ENCODE measurements at regions not wholly inside any gene's neighbourhood (a gene's known extent, or its start where the extent isn't known, plus 50 kb on each side); places are given as distances from the start of the nearest gene placed in this dataset.
"Not testable (repeated sequence)": the region's sequence is repeated elsewhere in the genome, so short reads cannot be mapped to it uniquely, and the experiment has no call there.

DNA sequence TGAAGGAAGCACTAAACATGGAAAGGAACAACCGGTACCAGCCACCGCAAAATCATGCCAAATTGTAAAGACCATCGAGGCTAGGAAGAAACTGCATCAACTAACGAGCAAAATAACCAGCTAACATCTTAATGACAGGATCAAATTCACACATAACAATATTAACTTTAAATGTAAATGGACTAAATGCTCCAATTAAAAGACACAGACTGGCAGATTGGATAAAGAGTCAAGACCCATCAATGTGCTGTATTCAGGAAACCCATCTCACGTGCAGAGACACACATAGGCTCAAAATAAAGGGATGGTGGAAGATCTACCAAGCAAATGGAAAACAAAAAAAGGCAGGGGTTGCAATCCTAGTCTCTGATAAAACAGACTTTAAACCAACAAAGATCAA lies 206.3 kb downstream of the SLC38A4 start:
- not testable (repeated sequence) for DNase-seq, ATAC-seq

DNA sequence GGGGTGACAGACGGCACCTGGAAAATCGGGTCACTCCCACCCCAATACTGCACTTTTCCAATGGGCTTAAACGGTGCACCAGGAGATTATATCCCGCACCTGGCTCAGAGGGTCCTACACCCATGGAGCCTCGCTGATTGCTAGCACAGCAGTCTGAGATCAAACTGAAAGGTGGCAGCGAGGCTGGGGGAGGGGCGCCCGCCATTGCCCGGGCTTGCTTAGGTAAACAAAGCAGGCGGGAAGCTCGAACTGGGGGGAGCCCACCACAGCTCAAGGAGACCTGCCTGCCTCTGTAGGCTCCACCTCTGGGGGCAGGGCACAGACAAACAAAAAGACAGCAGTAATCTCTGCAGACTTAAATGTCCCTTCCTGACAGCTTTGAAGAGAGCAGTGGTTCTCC lies 208.1 kb downstream of the SLC38A4 start:
- not testable (repeated sequence) for DNase-seq

DNA sequence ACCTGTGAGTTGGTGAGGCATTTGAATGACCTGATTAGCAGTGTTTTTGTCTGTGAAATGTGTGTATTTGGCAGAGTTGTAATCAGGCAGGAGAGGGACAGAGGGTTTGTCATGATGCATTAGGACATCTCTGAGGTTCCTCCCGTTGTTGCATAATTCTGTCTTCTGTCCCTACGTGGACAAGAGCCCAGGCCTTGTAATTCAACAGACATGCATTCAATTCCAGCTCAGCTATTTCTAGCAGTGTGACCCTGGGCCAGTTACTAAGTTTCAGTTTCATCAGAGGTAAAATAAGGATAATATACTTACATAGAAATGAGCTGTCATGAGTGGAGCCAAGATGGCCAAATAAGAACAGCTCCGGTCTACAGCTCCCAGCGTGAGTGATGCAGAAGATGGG lies 208.6 kb downstream of the SLC38A4 start:
- DNase-seq = no peak
- no peak for ATAC-seq

More for the DNA sequence above, 208.1 kb downstream of the SLC38A4 start:
- not testable (repeated sequence) for ATAC-seq

- ATAC-seq (no peak), DNase-seq (no peak)
These were observed 215.0 kb downstream of the SLC38A4 start for GRCh38 chr12:46610754-46611153.

- DNase-seq = no peak
- no peak for ATAC-seq
These were observed 216.1 kb downstream of the SLC38A4 start for GRCh38 chr12:46609674-46610073.

DNA sequence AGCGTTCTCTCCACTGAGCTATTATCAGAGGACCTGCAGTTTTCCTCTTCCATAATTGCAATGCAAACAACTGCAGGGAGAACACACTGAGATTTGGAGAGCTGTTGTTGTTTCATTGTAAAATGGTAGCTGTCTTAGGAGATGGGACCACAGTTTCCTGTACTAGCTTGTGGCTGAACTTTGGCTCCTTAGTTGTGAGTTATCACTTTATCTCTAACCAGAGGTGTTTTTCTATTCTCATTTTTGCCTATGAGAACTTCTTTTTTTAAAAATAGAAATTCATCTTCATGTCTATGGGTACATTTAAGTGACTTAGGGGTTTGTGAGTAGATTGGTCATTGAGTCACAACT lies 216.5 kb downstream of the SLC38A4 start:
- peak; percentile 43 for ATAC-seq

DNA sequence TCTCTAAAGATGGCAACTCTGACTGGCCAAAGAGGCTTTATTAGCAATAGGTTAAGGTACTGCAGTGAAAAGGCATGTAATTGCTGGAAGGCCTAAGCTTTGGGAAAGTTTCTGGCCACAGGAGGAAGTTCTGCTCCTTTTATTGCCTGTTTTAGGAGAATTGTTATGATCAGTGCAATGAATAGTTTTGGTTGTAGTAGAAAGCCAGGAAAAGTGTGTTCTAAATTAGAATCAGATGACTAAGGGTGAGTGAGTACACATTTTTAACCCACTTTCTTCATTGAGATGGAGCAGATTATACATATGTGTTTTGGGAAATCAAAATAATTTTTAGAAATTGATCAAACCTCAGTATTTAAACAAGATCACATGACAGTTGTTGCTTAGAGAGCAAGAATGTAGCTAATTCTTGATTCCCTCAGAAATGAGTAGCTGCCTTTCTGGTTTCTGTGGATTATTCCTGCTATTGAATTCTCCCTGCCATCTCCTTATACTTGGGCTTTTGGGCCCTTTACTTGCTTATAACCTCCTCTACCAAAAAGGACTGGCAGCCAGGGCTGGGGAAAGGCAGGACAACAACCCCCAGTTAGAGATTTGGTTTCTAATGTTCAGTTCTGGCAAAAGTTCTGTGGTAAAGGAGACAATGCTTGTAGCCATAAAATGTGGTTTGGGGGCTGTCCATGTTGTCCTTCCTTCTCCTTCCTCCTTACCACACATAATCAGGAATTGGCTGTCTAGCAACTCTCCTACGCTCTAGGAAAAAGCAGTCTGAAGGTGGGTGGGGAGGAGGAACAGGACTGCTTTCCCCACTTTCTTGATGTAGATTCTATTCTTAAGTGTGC lies 217.1 kb downstream of the SLC38A4 start:
- no peak for ATAC-seq

More for the DNA sequence above, 216.5 kb downstream of the SLC38A4 start:
- no peak for DNase-seq

DNA sequence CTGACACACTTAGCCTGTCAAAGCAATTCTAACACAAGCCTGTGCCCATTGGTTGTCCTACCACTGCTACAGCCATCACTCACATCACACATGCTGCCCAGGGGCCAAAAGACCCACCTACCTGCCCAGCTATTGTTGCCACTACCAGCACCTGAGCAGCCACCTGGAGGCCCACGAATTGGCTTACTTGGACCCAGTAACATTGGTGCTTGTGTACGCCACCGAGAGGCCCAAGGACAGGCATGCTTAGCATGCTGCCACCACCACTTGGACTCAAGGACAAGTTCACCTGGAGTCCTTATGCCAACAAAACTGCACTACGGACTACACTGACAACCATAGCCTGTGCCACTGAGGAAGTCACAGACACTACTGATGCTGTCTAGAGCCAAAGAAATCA lies 221.1 kb downstream of the SLC38A4 start:
- no peak for ATAC-seq
- DNase-seq = no peak

More for the DNA sequence above, 217.1 kb downstream of the SLC38A4 start:
- DNase-seq = no peak

DNA sequence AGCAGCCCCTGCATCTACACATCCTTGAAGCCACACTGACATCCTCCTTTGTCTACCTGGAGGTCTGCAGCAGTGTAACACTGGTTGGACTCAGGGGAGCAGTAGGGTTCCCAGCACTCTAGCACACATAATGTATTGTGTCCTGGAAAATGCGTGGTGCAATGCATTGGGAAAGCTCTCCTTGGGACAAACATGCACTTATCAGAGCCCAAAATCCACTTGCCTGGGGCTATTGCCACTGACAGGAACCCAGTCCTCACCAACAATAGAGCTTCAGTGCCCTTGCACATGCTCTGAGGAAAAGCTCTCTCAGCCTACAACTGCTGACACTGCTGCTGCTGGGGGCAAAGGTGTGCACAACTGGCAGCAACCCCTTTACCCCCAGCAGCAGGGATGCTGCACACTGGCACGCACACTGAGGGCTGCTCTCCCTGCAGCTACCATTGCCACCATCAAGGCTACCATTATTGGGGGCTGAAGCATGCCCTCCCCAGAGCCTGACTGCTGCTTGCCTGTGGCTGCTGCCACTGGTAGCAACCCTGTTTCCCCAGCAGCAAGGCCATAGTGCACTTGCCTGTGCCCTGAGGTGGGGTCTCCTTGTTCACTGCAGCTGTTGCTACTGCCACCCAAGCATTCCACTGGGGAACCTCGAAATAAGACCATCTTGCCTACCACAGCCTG lies 221.9 kb downstream of the SLC38A4 start:
- ATAC-seq = no peak
- DNase-seq = no peak

DNA sequence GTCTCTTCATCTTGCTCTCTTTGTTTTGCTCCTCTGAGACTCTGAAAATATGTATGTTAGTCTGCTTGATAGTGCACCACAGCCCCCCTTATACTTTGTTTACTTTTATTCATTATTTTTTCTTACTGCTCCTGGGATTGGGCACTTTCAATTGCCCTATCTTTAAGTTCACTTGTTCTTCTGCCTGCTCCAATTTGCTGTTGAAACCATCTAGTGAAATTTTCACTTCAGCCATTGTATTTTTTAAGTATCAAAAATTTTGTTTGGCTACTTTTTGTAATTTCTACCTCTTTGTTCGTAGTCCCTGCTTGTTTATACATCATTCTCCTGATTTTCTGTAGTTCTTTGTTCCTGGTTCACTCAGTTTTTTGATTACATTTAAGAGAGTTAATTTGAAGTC lies 223.3 kb downstream of the SLC38A4 start:
- no peak for ATAC-seq

GRCh38 chr12:46590991-46591703 lies 218.6 kb upstream of the SLC38A2 start:
- no peak for ATAC-seq

More for the DNA sequence above, 223.3 kb downstream of the SLC38A4 start:
- DNase-seq = no peak

GRCh38 chr12:46585854-46586621 lies 213.5 kb upstream of the SLC38A2 start:
- ATAC-seq = no peak
- DNase-seq = peak; percentile 19

More at GRCh38 chr12:46590991-46591703, 218.6 kb upstream of the SLC38A2 start:
- no peak for DNase-seq

DNA sequence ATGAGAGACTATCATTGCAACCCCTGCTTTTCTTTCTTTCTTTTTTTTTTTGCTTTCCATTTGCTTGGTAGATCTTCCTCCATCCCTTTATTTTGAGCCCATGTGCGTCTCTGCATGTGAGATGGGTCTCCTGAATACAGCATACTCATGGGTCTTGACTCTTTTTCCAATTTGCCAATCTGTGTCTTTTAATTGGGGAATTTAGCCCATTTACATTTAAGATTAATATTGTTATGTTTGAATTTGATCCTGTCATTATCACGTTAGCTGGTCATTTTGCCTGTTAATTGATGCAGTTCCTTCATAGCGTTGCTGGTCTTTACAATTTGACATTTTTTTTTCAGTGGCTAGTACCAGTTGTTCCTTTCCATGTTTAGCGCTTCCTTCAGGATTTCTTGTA lies 211.5 kb upstream of the SLC38A2 start:
- not testable (repeated sequence) for ATAC-seq, DNase-seq

- ATAC-seq, DNase-seq: not testable (repeated sequence)
These were observed 209.4 kb upstream of the SLC38A2 start for GRCh38 chr12:46581990-46582389.

DNA sequence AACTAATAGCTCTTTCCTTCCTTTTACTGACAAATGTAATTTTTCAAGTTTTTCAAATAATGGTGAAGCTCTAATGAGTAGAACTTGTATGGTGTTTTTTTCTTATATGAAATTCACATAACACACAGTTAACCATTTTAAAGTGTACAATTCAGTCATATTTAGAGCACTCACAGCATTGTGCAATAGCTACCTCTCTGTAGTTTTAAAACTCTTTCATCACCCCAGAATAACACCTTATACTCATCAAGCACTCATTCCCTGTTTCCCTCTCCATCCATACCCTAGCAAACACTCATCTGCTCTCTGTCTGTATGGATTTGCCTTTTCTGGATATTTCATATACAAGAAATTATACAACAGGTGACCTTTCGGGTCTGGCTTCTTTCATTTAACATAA lies 207.9 kb upstream of the SLC38A2 start:
- no peak for DNase-seq
- ATAC-seq = no peak

DNA sequence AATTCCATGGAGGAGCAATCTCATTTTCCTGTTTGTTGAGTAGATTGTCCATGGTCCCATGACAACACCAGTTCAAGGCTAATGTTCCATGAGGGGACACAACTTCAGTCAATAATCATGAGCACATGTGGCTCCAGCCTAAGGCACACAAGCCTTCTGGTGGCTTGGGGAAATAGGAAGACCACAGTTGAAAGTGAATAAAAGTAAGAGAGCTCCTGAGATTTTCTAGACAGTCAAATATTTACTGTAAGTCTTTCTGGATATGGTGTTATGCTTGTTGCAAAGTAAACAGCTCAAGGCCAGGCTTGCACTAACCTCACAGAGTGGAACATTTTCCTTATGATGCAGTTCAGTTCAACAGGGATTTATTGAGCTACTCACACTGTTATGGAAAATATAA lies 206.9 kb upstream of the SLC38A2 start:
- ATAC-seq (no peak), DNase-seq (no peak)

DNA sequence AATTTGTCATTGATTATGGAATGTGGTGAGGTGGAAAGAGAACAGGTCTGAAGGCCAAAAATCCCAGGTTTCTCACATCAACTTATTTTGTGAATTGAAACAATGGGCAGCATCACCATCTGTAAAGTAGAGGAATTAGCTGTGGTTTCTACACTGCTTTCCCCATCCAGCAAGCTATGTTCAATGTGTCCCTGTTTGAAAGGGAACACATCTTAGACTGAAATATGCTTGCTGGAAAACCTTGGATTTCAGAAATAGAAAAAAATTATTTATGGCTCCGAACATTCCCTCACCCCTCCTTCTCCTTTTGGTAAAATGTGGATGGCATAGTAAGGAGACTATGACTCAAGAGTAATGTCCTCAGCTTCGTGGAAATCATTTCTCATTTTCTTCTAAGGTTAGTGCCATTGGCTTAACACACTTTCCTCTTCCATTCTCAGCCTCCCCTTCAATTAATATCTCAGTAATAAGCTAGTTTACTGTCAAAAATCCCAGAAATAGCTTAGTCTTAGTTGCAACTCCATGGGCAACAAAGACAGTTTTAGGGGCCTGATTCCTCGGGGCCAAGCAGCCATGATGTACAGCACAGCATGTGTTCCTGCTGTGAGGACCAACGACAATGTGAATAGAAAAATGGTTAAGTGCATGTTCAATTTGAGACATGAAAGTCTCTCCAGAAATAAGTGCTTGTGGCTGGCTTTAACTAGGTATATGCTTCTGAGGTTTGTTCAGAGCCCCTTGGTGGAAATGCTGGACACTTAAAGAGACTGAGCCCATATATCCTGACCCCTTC lies 205.8 kb upstream of the SLC38A2 start:
- DNase-seq (no peak), ATAC-seq (no peak)

- no peak for ATAC-seq
- no peak for DNase-seq
These were observed 204.6 kb upstream of the SLC38A2 start for GRCh38 chr12:46577063-46577776.

DNA sequence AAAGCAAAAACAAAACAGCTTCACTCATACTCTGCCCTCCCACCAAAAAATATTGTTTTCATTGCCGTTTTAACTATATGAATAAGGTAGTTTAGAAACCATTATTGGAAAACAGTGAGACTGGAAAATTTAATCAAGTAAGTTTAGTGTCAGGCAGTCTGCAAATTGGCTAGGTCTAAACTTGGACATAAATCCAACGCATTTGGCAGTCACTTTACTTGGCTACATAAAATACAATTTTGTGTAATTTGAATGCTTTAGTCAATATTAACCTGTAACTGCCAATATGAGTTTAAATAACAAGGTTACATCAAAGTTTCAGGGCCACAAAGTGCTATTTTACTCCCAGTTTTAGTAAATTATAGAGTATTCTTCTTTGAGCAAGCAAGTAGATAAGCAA lies 202.3 kb upstream of the SLC38A2 start:
- ATAC-seq = no peak
- no peak for DNase-seq

DNA sequence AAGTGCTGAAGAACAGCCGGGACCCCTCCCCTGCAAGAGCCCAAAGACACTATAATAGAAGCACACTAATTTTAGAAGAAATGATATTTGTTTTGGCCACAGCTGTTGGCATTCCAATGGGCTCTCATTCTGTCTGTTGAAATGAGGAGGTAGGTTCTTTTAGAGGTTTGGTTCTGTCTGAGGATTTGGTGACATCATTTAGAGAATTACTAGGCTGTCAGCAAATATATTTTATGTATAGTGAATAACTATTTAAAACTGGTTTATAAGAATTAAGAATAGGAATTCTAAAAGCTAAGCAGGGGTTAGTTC lies 200.7 kb upstream of the SLC38A2 start:
- ATAC-seq (no peak), DNase-seq (no peak)

Measured in stimulated activated naive CD8-positive, alpha-beta T cell treated with anti-CD3 and anti-CD28 coated beads, Interleukin-15, Interleukin-2, amounts not matched to agents 100 U/mL and 50 U/mL, for 24 hours (primary cell).